Mammary epithelial cell (primary cell): ENCODE measurements at regions not wholly inside any gene's neighbourhood (a gene's known extent, or its start where the extent isn't known, plus 50 kb on each side); places are given as distances from the start of the nearest gene placed in this dataset.

Experiments
- CTCF ChIP-seq, 2 donors: IDR thresholded peaks in 1 of 2; conservative IDR thresholded peaks in 1 of 2; 2 replicates each; pipeline ENCODE4 v1.5.1; 2011 to 2012; ENCODE audit warnings: inconsistent platforms in 2 of 2, low read length in 2 of 2, mild to moderate bottlenecking in 2 of 2, control low read depth in 1 of 2, low read depth in 1 of 2; ENCODE audit not compliant: insufficient read depth in 1 of 2; ENCODE audit errors: extremely low read depth in 1 of 2
- EZH2 ChIP-seq: IDR thresholded peaks from 2 replicates; pipeline ENCODE4 v1.6.1; 2012; ENCODE audit warnings: low read length, inconsistent platforms, borderline replicate concordance

GRCh38 chr1:217021956-217022355 is 298.7 kb upstream of the ESRRG start:
- no peak for TF ChIP-seq CTCF (conservative IDR thresholded peaks at IDR 0.05 in 1 of 2, IDR thresholded peaks at IDR 0.05 in 1 of 2; ENCODE audit: extremely low read depth in 1 of 2, insufficient read depth in 1 of 2, low read depth in 1 of 2, low read length in 2 of 2)
- no peak for TF ChIP-seq EZH2
